HCT116 (cell line): ENCODE measurements at regions not wholly inside any gene's neighbourhood (a gene's known extent, or its start where the extent isn't known, plus 50 kb on each side); places are given as distances from the start of the nearest gene placed in this dataset.

Experiments
- ATAC-seq: fragments of 200-7000 bp; cut with Tn5 transposase; 2 replicates; pipeline ENCODE4 v1.9.1; 2020; ENCODE audit warnings: mild to moderate bottlenecking, moderate library complexity
- BruUV-seq: library from RNA; stranded (reverse); fragments of 400-500 nt; replicated peaks from 2 replicates; lab custom pipeline; 2021; lab: Mats Ljungman, UMichigan
- CTCF ChIA-PET: fragments of 300-600 bp; sonication (Branson Sonifier 250); formaldehyde crosslinking; loops from one replicate; lab custom pipeline; 2021; ENCODE audit warnings: antibody characterized with exemption; lab: Charles Lee
- POLR2A ChIA-PET: fragments of 300-600, 350-600 bp; sonication (Branson Sonifier 250); formaldehyde crosslinking; loops from one replicate; lab custom pipeline; 2021; ENCODE audit warnings: antibody characterized with exemption; lab: Charles Lee
- RAD21 ChIA-PET, 2 experiments: fragments of 300-600 bp; sonication (Branson Sonifier 250); formaldehyde crosslinking; loops; one replicate each; lab custom pipeline; 2023; ENCODE audit warnings: low total read pairs in 2 of 2; ENCODE audit not compliant: uncharacterized antibody in 2 of 2, unreplicated experiment in 2 of 2, low non-redundant PET in 1 of 2; lab: Charles Lee
- DNase-seq: peaks from one replicate; pipeline ENCODE4 v3.0.0-alpha.2; 2010; ENCODE audit warnings: low read depth, low spot score
- H2AFZ ChIP-seq: fragments of 200-600 bp; shearing (Covaris generic), sonication (generic); 2 replicates; pipeline ENCODE4 v1.6.1; 2017; ENCODE audit warnings: low read depth, mixed run types, mixed read lengths, antibody characterized with exemption, low read length; ENCODE audit not compliant: poor library complexity, severe bottlenecking
- H3K27ac ChIP-seq: 2 replicates; pipeline ENCODE4 v1.5.1; 2012; ENCODE audit warnings: low read depth, low read length
- H3K27me3 ChIP-seq: fragments of 200-600 bp; sonication (generic); 2 replicates; pipeline ENCODE4 v1.6.1; 2016; ENCODE audit warnings: mixed run types, low read length, mixed read lengths; ENCODE audit not compliant: insufficient read depth
- H3K36me3 ChIP-seq, 2 experiments: fragments of 200-500 bp in 1 of 2; fragments of 200-600 bp in 1 of 2; sonication (Bioruptor generic) in 1 of 2; sonication (generic) in 1 of 2; 2 replicates each; pipeline versions ENCODE4 v1.5.1 to v1.6.1; 2014 to 2016; ENCODE audit warnings: low read length in 2 of 2, inconsistent platforms in 1 of 2, mixed read lengths in 1 of 2, mixed run types in 1 of 2; ENCODE audit not compliant: insufficient read depth in 2 of 2, control insufficient read depth in 1 of 2
- H3K4me1 ChIP-seq, 2 experiments: fragments of 200-600 bp in 1 of 2; sonication (generic) in 1 of 2; 2 replicates each; pipeline versions ENCODE4 v1.5.1 to v1.6.1; 2012 to 2017; ENCODE audit warnings: low read length in 2 of 2, inconsistent platforms in 1 of 2, mild to moderate bottlenecking in 1 of 2, mixed read lengths in 1 of 2, mixed run types in 1 of 2, moderate library complexity in 1 of 2; ENCODE audit not compliant: insufficient read depth in 2 of 2, control insufficient read depth in 1 of 2
- H3K4me2 ChIP-seq: fragments of 200-600 bp; sonication (generic); 2 replicates; pipeline ENCODE4 v1.6.1; 2017; ENCODE audit warnings: mixed run types, low read length, mixed read lengths
- H3K4me3 ChIP-seq, 2 experiments: fragments of 200-600 bp in 1 of 2; sonication (generic) in 1 of 2; replicated peaks in 1 of 2; 2 replicates each; pipeline ENCODE4 v1.5.1; 2011 to 2016; ENCODE audit warnings: low read length in 2 of 2, control low read depth in 1 of 2, low read depth in 1 of 2, mild to moderate bottlenecking in 1 of 2, mixed read lengths in 1 of 2, mixed run types in 1 of 2
- H3K79me2 ChIP-seq: fragments of 200-600 bp; sonication (generic); 2 replicates; pipeline ENCODE4 v1.6.1; 2017; ENCODE audit warnings: mild to moderate bottlenecking, mixed run types, low read length, moderate library complexity, mixed read lengths; ENCODE audit not compliant: insufficient read depth
- H3K9ac ChIP-seq: fragments of 200-600 bp; sonication (generic); 2 replicates; pipeline ENCODE4 v1.6.1; 2016; ENCODE audit warnings: low read length, mixed read lengths
- H3K9me2 ChIP-seq: fragments of 200-600 bp; sonication (generic), shearing (Covaris generic); 2 replicates; pipeline ENCODE4 v1.6.1; 2017; ENCODE audit warnings: mixed run types, mild to moderate bottlenecking, moderate library complexity; ENCODE audit not compliant: insufficient read depth
- H3K9me3 ChIP-seq, 2 experiments: fragments of 200-500 bp in 1 of 2; fragments of 200-600 bp in 1 of 2; sonication (Bioruptor generic) in 1 of 2; sonication (generic) in 1 of 2; 2 replicates each; pipeline ENCODE4 v1.6.1; 2014 to 2017; ENCODE audit warnings: low read length in 2 of 2, mixed read lengths in 2 of 2, inconsistent platforms in 1 of 2, low read depth in 1 of 2, mild to moderate bottlenecking in 1 of 2, mixed run types in 1 of 2, moderate library complexity in 1 of 2; ENCODE audit not compliant: control insufficient read depth in 1 of 2, insufficient read depth in 1 of 2
- H4K20me1 ChIP-seq: fragments of 200-600 bp; sonication (generic), shearing (Covaris generic); 2 replicates; pipeline ENCODE4 v1.6.1; 2017; ENCODE audit warnings: mixed run types, mild to moderate bottlenecking, moderate library complexity; ENCODE audit not compliant: insufficient read depth
- CBX3 ChIP-seq: IDR thresholded peaks from 2 replicates; pipeline ENCODE4 v1.6.1; 2012; ENCODE audit warnings: low read depth
- EGR1 ChIP-seq: IDR thresholded peaks from 2 replicates; pipeline ENCODE4 v1.6.1; 2012; ENCODE audit warnings: low read depth
- ELF1 ChIP-seq: IDR thresholded peaks from 2 replicates; pipeline ENCODE4 v1.6.1; 2012; ENCODE audit warnings: low read depth, borderline replicate concordance
- EZH2phosphoT487 ChIP-seq: fragments of 200-600 bp; IDR thresholded peaks from 2 replicates; pipeline ENCODE4 v1.6.1; 2018; ENCODE audit warnings: antibody characterized with exemption, borderline replicate concordance
- FOSL1 ChIP-seq: IDR thresholded peaks from 2 replicates; pipeline ENCODE4 v1.6.1; 2012; ENCODE audit warnings: low read depth
- JUND ChIP-seq: IDR thresholded peaks from 2 replicates; pipeline ENCODE4 v1.6.1; 2012
- POLR2A ChIP-seq: IDR thresholded peaks from 2 replicates; pipeline ENCODE4 v1.7.0; 2011; ENCODE audit warnings: borderline replicate concordance; ENCODE audit not compliant: insufficient read depth, insufficient read length; ENCODE audit errors: extremely low read depth
- SIN3A ChIP-seq: IDR thresholded peaks from 2 replicates; pipeline ENCODE4 v1.6.1; 2012; ENCODE audit warnings: low read depth
- ZNF274 ChIP-seq: fragments of 200-500 bp; sonication (Bioruptor generic); IDR thresholded peaks from 2 replicates; pipeline ENCODE4 v1.6.1; 2014; ENCODE audit warnings: mild to moderate bottlenecking, low read depth, low read length, inconsistent platforms
- intact Hi-C: fragments of 100-400 bp; cut with micrococcal nuclease; formaldehyde crosslinking; loops from 2 replicates; pipeline ENCODE4 v1.10.0; 2022
- TF ChIP-seq, protein P1 (sequence below): IDR thresholded peaks from 2 replicates; pipeline ENCODE4 v1.6.1; 2012; ENCODE audit warnings: low read depth
- TF ChIP-seq, protein P2 (sequence below): IDR thresholded peaks from 2 replicates; pipeline ENCODE4 v1.6.1; 2011; ENCODE audit warnings: mild to moderate bottlenecking, low read length, moderate library complexity; ENCODE audit not compliant: insufficient replicate concordance; ENCODE audit errors: extremely low read depth
- TF ChIP-seq, protein P3 (sequence below): IDR thresholded peaks from 2 replicates; pipeline ENCODE4 v1.6.1; 2012
- TF ChIP-seq, protein P4 (sequence below), 3 experiments: fragments of 200-600 bp in 1 of 3; sonication (generic) in 1 of 3; IDR thresholded peaks in 2 of 3; conservative IDR thresholded peaks in 1 of 3; 2 replicates each; pipeline ENCODE4 v1.5.1; 2012 to 2017; ENCODE audit warnings: low read depth in 2 of 3, low read length in 2 of 3, antibody characterized with exemption in 1 of 3, borderline replicate concordance in 1 of 3, control low read depth in 1 of 3, mild to moderate bottlenecking in 1 of 3, mixed read lengths in 1 of 3, mixed run types in 1 of 3, moderate library complexity in 1 of 3; ENCODE audit not compliant: insufficient read depth in 1 of 3

DNA sequence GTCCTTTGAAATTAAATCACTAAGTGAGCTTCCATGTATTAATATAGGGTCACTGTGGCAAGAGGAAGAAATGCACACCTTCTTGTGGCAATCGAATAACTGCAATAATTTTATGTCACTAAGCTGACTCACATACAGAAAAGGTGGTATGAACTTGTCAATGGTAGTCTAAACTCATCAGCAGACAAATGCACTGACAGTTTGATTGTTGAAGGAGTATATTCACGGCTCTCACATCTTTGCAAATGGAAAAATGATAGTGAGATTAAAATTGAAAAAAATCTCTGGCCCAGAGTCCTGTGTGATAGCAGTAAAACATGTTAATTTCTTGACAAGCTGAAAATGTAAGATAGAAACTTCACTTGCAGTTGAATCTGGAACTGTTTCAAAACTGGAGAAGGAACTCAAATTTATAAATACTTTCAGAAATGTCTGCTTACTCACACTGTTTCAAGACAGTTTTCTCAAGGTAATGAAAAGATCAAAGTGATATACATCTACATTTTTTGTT, 215.8 kb upstream of the CADM2 start (continued):
- TF ChIP-seq, protein P1, sequence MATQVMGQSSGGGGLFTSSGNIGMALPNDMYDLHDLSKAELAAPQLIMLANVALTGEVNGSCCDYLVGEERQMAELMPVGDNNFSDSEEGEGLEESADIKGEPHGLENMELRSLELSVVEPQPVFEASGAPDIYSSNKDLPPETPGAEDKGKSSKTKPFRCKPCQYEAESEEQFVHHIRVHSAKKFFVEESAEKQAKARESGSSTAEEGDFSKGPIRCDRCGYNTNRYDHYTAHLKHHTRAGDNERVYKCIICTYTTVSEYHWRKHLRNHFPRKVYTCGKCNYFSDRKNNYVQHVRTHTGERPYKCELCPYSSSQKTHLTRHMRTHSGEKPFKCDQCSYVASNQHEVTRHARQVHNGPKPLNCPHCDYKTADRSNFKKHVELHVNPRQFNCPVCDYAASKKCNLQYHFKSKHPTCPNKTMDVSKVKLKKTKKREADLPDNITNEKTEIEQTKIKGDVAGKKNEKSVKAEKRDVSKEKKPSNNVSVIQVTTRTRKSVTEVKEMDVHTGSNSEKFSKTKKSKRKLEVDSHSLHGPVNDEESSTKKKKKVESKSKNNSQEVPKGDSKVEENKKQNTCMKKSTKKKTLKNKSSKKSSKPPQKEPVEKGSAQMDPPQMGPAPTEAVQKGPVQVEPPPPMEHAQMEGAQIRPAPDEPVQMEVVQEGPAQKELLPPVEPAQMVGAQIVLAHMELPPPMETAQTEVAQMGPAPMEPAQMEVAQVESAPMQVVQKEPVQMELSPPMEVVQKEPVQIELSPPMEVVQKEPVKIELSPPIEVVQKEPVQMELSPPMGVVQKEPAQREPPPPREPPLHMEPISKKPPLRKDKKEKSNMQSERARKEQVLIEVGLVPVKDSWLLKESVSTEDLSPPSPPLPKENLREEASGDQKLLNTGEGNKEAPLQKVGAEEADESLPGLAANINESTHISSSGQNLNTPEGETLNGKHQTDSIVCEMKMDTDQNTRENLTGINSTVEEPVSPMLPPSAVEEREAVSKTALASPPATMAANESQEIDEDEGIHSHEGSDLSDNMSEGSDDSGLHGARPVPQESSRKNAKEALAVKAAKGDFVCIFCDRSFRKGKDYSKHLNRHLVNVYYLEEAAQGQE: no peak
- TF ChIP-seq FOSL1 (no peak), POLR2A (no peak), ZNF274 (no peak), SIN3A (no peak)
- TF ChIP-seq, protein P2, sequence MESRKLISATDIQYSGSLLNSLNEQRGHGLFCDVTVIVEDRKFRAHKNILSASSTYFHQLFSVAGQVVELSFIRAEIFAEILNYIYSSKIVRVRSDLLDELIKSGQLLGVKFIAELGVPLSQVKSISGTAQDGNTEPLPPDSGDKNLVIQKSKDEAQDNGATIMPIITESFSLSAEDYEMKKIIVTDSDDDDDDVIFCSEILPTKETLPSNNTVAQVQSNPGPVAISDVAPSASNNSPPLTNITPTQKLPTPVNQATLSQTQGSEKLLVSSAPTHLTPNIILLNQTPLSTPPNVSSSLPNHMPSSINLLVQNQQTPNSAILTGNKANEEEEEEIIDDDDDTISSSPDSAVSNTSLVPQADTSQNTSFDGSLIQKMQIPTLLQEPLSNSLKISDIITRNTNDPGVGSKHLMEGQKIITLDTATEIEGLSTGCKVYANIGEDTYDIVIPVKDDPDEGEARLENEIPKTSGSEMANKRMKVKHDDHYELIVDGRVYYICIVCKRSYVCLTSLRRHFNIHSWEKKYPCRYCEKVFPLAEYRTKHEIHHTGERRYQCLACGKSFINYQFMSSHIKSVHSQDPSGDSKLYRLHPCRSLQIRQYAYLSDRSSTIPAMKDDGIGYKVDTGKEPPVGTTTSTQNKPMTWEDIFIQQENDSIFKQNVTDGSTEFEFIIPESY: no peak
- TF ChIP-seq, all 23 proteins: peak for 0

DNA sequence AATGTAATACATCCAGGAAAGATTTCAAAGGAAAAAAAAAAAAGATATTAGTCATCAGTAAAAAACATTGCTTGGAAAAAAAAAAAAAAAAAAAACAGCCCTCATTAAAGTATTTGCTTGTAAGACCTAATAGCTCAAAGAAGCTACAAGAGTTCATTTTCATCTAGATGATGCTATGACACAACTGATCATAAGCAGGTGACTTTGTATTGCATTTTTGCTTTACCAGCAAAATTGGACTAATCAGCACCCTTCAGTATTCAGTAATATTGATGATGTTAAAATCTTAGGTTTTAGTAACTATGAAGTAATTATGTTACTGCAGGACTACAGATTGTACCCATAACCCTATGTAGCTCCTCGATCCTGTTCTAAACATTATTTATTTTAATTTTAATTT, 214.7 kb upstream of the CADM2 start:
- ATAC-seq: no peak
- no TSS peak for BruUV-seq
- Histone ChIP-seq H3K4me1 (no peaks in the 10 kb centered on the region), H3K27ac (no peak overlapping the region), H3K9ac (no peak overlapping the region), H3K27me3 (no peaks in the 10 kb centered on the region), H4K20me1 (no peaks in the 10 kb centered on the region; the same call in 1 of the 2 replicates), H3K9me2 (no peaks in the 10 kb centered on the region), H3K4me3 (no peak overlapping the region), H3K9me3 (peaks cover 0 to 13% of the 10 kb centered on the region in 2 experiments; a peak in 2 of 4 replicates), H3K79me2 (no peaks in the 10 kb centered on the region), H3K4me2 (no peak overlapping the region), H2AFZ (no peak overlapping the region), H3K36me3 (no peaks in the 10 kb centered on the region)
- RAD21 ChIA-PET: no interaction called here
- intact Hi-C loops: no loop called here
- DNase-seq: no peak
- POLR2A ChIA-PET: no interaction called here
- CTCF ChIA-PET: no interaction called here
- TF ChIP-seq POLR2A: no peak
- TF ChIP-seq, protein P1: no peak
- TF ChIP-seq JUND: no peak
- no peak for TF ChIP-seq EZH2phosphoT487
- TF ChIP-seq, protein P3, sequence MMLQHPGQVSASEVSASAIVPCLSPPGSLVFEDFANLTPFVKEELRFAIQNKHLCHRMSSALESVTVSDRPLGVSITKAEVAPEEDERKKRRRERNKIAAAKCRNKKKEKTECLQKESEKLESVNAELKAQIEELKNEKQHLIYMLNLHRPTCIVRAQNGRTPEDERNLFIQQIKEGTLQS: no peak
- TF ChIP-seq SIN3A: no peak
- TF ChIP-seq, protein P4, sequence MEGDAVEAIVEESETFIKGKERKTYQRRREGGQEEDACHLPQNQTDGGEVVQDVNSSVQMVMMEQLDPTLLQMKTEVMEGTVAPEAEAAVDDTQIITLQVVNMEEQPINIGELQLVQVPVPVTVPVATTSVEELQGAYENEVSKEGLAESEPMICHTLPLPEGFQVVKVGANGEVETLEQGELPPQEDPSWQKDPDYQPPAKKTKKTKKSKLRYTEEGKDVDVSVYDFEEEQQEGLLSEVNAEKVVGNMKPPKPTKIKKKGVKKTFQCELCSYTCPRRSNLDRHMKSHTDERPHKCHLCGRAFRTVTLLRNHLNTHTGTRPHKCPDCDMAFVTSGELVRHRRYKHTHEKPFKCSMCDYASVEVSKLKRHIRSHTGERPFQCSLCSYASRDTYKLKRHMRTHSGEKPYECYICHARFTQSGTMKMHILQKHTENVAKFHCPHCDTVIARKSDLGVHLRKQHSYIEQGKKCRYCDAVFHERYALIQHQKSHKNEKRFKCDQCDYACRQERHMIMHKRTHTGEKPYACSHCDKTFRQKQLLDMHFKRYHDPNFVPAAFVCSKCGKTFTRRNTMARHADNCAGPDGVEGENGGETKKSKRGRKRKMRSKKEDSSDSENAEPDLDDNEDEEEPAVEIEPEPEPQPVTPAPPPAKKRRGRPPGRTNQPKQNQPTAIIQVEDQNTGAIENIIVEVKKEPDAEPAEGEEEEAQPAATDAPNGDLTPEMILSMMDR (IDR thresholded peaks at IDR 0.05 in 2 of 3, conservative IDR thresholded peaks at IDR 0.05 in 1 of 3; ENCODE audit: borderline replicate concordance in 1 of 3, insufficient read depth in 1 of 3, low read depth in 2 of 3, low read length in 2 of 3): no peak
- TF ChIP-seq EGR1: no peak
- TF ChIP-seq ELF1: no peak
- no peak for TF ChIP-seq CBX3
